ENCODE measurements at regions not wholly inside any gene's neighbourhood (a gene's known extent, or its start where the extent isn't known, plus 50 kb on each side); places are given as distances from the start of the nearest gene placed in this dataset.

DNA sequence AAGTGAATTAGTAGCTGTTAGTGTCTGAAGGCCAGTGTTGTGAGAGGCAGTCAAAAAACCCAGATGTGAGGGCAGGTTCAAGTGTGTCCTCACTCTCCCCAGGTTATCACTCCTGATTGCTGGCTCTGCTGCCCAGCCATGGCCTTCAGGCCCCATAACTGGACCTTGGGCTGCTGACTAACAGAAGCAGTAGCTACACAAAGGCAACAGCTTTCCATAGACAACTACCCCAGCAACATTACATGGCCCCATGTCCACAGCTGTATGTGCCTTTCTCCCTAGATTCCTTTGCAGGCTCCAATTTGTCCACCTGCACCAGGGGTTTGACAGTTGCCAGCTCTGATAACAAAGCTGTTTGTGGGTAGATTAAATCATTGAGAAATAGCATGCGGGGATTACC is 297.8 kb downstream of the ARL4A start:
- Histone ChIP-seq H3K9me3 (ENCODE audit: insufficient read depth, low read length) (no peaks in the 10 kb centered on the region), H3K4me3 (ENCODE audit: insufficient read depth, low read length, poor library complexity, severe bottlenecking) (no peak overlapping the region), H3K79me2 (ENCODE audit: insufficient read depth, low read length) (no peaks in the 10 kb centered on the region), H3K27ac (ENCODE audit: low read depth, low read length) (no peak overlapping the region), H2AFZ (ENCODE audit: low read depth, low read length, severe bottlenecking) (no peak overlapping the region), H3K27me3 (ENCODE audit: low read length) (no peaks in the 10 kb centered on the region), H3K9ac (ENCODE audit: low read length) (no peak overlapping the region), H3K9me2 (replicated peaks; ENCODE audit: insufficient read depth, low read length) (no peaks in the 10 kb centered on the region), H3F3A (ENCODE audit: insufficient read depth) (no peaks in the 10 kb centered on the region), H3K36me3 (ENCODE audit: low read length) (no peaks in the 10 kb centered on the region), H4K20me1 (ENCODE audit: low read depth, low read length) (no peaks in the 10 kb centered on the region), H3K4me2 (ENCODE audit: low read depth, low read length, poor library complexity, severe bottlenecking) (no peak overlapping the region)
- TF ChIP-seq EZH2phosphoT487 (conservative IDR thresholded peaks at IDR 0.05; ENCODE audit: low read length) = no peak
- TF ChIP-seq, protein P1, sequence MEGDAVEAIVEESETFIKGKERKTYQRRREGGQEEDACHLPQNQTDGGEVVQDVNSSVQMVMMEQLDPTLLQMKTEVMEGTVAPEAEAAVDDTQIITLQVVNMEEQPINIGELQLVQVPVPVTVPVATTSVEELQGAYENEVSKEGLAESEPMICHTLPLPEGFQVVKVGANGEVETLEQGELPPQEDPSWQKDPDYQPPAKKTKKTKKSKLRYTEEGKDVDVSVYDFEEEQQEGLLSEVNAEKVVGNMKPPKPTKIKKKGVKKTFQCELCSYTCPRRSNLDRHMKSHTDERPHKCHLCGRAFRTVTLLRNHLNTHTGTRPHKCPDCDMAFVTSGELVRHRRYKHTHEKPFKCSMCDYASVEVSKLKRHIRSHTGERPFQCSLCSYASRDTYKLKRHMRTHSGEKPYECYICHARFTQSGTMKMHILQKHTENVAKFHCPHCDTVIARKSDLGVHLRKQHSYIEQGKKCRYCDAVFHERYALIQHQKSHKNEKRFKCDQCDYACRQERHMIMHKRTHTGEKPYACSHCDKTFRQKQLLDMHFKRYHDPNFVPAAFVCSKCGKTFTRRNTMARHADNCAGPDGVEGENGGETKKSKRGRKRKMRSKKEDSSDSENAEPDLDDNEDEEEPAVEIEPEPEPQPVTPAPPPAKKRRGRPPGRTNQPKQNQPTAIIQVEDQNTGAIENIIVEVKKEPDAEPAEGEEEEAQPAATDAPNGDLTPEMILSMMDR (IDR thresholded peaks at IDR 0.05; ENCODE audit: insufficient read depth, low read length, poor library complexity, severe bottlenecking) = no peak

DNA sequence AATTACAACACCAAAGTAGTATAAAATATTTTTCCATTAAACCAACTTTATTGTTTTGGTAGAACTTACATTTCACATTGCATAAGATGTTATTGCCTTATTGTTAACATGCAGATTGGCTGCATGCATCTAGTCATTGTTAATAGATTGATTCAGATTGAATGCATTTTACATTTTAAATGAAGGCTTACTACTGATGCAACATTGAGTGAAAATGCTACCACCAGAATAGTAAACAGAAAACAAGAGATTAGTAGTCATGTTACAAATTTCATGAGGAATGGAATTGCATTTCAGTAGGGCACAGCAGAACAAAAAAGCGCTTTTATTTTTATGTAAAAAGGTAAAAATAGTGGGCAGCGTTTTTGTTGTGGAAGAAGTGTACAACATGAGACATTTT is 298.3 kb downstream of the ARL4A start:
- Histone ChIP-seq H3K4me3 (ENCODE audit: insufficient read depth, low read length, poor library complexity, severe bottlenecking) (no peak overlapping the region), H3K36me3 (ENCODE audit: low read length) (no peaks in the 10 kb centered on the region), H3K79me2 (ENCODE audit: insufficient read depth, low read length) (no peaks in the 10 kb centered on the region), H4K20me1 (ENCODE audit: low read depth, low read length) (no peaks in the 10 kb centered on the region), H2AFZ (ENCODE audit: low read depth, low read length, severe bottlenecking) (no peak overlapping the region), H3K9me2 (replicated peaks; ENCODE audit: insufficient read depth, low read length) (no peaks in the 10 kb centered on the region), H3F3A (ENCODE audit: insufficient read depth) (no peaks in the 10 kb centered on the region), H3K9me3 (ENCODE audit: insufficient read depth, low read length) (no peaks in the 10 kb centered on the region), H3K27me3 (ENCODE audit: low read length) (no peaks in the 10 kb centered on the region), H3K9ac (ENCODE audit: low read length) (no peak overlapping the region), H3K27ac (ENCODE audit: low read depth, low read length) (no peak overlapping the region), H3K4me2 (ENCODE audit: low read depth, low read length, poor library complexity, severe bottlenecking) (no peak overlapping the region)
- no peak for TF ChIP-seq EZH2phosphoT487 (conservative IDR thresholded peaks at IDR 0.05; ENCODE audit: low read length)
- TF ChIP-seq, protein P1 (IDR thresholded peaks at IDR 0.05; ENCODE audit: insufficient read depth, low read length, poor library complexity, severe bottlenecking) = no peak

DNA sequence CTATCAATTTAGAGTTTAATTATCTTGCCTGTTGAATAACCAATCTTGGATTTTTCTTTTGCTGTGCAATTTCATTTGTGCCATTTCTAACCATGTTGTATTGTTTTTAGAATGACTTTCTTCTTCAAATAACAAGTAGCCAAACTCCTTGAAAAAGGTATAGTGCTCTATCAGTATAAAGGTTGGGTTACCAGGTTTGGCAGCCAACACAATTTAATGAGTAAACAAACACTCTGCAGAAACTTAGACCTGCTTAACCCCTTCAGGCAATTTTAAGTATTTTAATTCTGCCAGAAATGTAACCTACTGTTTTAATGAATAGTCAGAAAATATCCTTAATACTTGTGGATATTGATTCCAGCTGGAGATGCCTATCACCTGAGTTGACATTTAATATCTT is 299.8 kb downstream of the ARL4A start:
- Histone ChIP-seq H2AFZ (ENCODE audit: low read depth, low read length, severe bottlenecking) (no peak overlapping the region), H3F3A (ENCODE audit: insufficient read depth) (no peaks in the 10 kb centered on the region), H4K20me1 (ENCODE audit: low read depth, low read length) (no peaks in the 10 kb centered on the region), H3K79me2 (ENCODE audit: insufficient read depth, low read length) (no peaks in the 10 kb centered on the region), H3K27me3 (ENCODE audit: low read length) (no peaks in the 10 kb centered on the region), H3K36me3 (ENCODE audit: low read length) (no peaks in the 10 kb centered on the region), H3K9me3 (ENCODE audit: insufficient read depth, low read length) (no peaks in the 10 kb centered on the region), H3K4me3 (ENCODE audit: insufficient read depth, low read length, poor library complexity, severe bottlenecking) (no peak overlapping the region), H3K9me2 (replicated peaks; ENCODE audit: insufficient read depth, low read length) (no peaks in the 10 kb centered on the region), H3K9ac (ENCODE audit: low read length) (no peak overlapping the region), H3K27ac (ENCODE audit: low read depth, low read length) (no peak overlapping the region), H3K4me2 (ENCODE audit: low read depth, low read length, poor library complexity, severe bottlenecking) (no peak overlapping the region)
- TF ChIP-seq, protein P1 (IDR thresholded peaks at IDR 0.05; ENCODE audit: insufficient read depth, low read length, poor library complexity, severe bottlenecking) = no peak

DNA sequence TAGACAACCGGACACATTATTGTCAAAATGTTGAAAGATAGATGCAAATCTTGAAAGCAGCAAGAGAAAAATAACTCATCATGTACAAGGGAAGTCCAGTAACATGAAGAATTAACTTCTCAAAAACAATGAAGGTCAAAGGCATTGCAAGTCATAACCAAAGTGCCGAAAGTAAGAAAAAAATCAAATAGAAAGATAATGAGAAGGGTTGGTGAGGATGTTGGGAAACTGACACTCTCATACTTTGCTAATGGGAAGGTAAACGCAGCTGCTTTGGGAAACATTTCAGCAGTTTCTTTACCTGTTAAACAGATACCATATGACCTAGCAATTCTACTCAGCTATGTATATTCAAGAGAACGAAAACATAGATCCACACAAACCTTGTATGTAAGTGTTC is 303.0 kb downstream of the ARL4A start:
- H2AFZ ChIP-seq (ENCODE audit: low read depth, low read length, severe bottlenecking) = no peak overlapping the region
- H4K20me1 ChIP-seq (ENCODE audit: low read depth, low read length) = no peaks in the 10 kb centered on the region
- H3K27ac ChIP-seq (ENCODE audit: low read depth, low read length) = no peak overlapping the region
- H3K27me3 ChIP-seq (ENCODE audit: low read length) = no peaks in the 10 kb centered on the region
- no peak overlapping the region for H3K4me3 ChIP-seq (ENCODE audit: insufficient read depth, low read length, poor library complexity, severe bottlenecking)
- H3K9me2 ChIP-seq (replicated peaks; ENCODE audit: insufficient read depth, low read length) = no peaks in the 10 kb centered on the region
- no peaks in the 10 kb centered on the region for H3K79me2 ChIP-seq (ENCODE audit: insufficient read depth, low read length)
- H3K9me3 ChIP-seq (ENCODE audit: insufficient read depth, low read length) = no peaks in the 10 kb centered on the region
- H3K9ac ChIP-seq (ENCODE audit: low read length) = no peak overlapping the region
- no peaks in the 10 kb centered on the region for H3K36me3 ChIP-seq (ENCODE audit: low read length)
- H3K4me2 ChIP-seq (ENCODE audit: low read depth, low read length, poor library complexity, severe bottlenecking) = no peak overlapping the region
- no peaks in the 10 kb centered on the region for H3F3A ChIP-seq (ENCODE audit: insufficient read depth)
- no peak for TF ChIP-seq EZH2phosphoT487 (conservative IDR thresholded peaks at IDR 0.05; ENCODE audit: low read length)
- TF ChIP-seq, protein P1 (IDR thresholded peaks at IDR 0.05; ENCODE audit: insufficient read depth, low read length, poor library complexity, severe bottlenecking) = no peak

Measured in SU-DHL-6 (cell line).